ENCODE measurements at regions not wholly inside any gene's neighbourhood (a gene's known extent, or its start where the extent isn't known, plus 50 kb on each side); places are given as distances from the start of the nearest gene placed in this dataset.

- Mint-ChIP-seq H3K4me1 (peaks cover 75 to 93% (median 83%) of the 10 kb centered on the region in 3 donors), H3K36me3 (peaks cover 15 to 16% of the 10 kb centered on the region in 2 donors), H3K27me3 (no peaks in the 10 kb centered on the region), H3K27ac (peak overlapping the region; percentile 47 to 96 (median 92)), H3K4me3 (peak overlapping the region; percentile 64 to 89 (median 74)), H3K9me3 (peaks cover 0 to 3% (median 0%) of the 10 kb centered on the region in 7 donors)
- DNase-seq (no peak), ATAC-seq (ENCODE audit: low read depth in 2 of 2) (no peak)
Observed at GRCh38 chr6:144346719-144347447, 61.7 kb downstream of the UTRN start.

DNA sequence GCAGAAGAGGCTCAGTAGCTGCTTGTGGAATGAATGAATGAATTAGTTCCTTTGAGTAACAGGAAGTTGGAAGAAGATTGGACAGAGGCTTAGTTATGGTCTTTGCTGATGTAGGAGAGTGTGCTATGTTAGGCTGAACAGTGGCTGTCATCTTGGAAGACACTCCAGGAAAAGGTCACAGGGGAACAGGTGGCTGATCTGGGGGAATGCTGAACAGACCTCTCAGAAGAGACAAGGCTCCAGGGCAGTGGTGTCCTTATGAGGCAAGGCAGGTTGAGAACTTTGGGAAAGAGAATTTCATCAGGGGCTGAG, 62.3 kb downstream of the UTRN start:
- Mint-ChIP-seq H3K36me3 (peaks cover 15 to 16% of the 10 kb centered on the region in 2 donors), H3K27me3 (no peaks in the 10 kb centered on the region), H3K27ac (peak overlapping the region; percentile 47 to 95 (median 92)), H3K9me3 (peaks cover 0 to 3% (median 0%) of the 10 kb centered on the region in 7 donors), H3K4me3 (peak overlapping the region; percentile 65 to 89 (median 76)), H3K4me1 (peaks cover 75 to 93% (median 83%) of the 10 kb centered on the region in 3 donors)
- ATAC-seq (ENCODE audit: low read depth in 2 of 2), result no peak
- DNase-seq, result no peak

DNA sequence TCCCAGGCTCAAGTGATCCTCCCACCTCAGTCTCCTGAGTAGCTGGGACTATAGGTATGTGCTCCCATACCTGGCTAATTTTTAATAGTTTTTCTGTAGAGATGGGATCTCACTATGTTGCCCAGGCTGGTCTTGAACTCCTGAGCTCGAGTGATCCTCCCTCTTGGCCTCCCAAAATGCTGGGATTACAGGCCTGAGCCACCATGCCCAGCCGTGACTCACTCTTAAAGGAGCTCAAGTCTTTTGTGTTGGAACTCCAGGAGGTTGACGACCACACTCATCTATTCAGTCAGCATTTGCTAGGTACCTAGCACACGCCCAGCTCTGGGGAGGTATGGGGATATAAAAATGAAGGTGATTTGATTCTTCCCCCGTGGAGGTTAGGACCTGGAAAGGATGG, 62.8 kb downstream of the UTRN start:
- no peaks in the 10 kb centered on the region for H3K27me3 Mint-ChIP-seq
- H3K4me3 Mint-ChIP-seq, result peak overlapping the region in 7 of 8 donors; percentile 42 to 86 (median 71)

GRCh38 chr6:144349690-144350527, 64.8 kb downstream of the UTRN start:
- Mint-ChIP-seq H3K27ac (peak overlapping the region; percentile 52 to 95 (median 88)), H3K4me1 (peaks cover 72 to 95% (median 90%) of the 10 kb centered on the region in 3 donors), H3K36me3 (peaks cover 15 to 16% of the 10 kb centered on the region in 2 donors), H3K27me3 (no peaks in the 10 kb centered on the region), H3K9me3 (peaks cover 0 to 3% (median 0%) of the 10 kb centered on the region in 7 donors), H3K4me3 (peak overlapping the region; percentile 74 to 90 (median 84))
- DNase-seq, result peak; percentile 46
- ATAC-seq (ENCODE audit: low read depth in 2 of 2), result peak; percentile 69 to 70

More for the DNA sequence above, 62.8 kb downstream of the UTRN start:
- DNase-seq (no peak), ATAC-seq (ENCODE audit: low read depth in 2 of 2) (no peak)
- H3K9me3 Mint-ChIP-seq, result peaks cover 0 to 3% (median 0%) of the 10 kb centered on the region in 7 donors
- H3K27ac Mint-ChIP-seq, result peak overlapping the region in 5 of 6 donors; percentile 39 to 95 (median 89)
- H3K36me3 Mint-ChIP-seq, result peaks cover 15 to 16% of the 10 kb centered on the region in 2 donors
- peaks cover 75 to 93% (median 83%) of the 10 kb centered on the region in 3 donors for H3K4me1 Mint-ChIP-seq

GRCh38 chr6:144350528-144350880, 65.4 kb downstream of the UTRN start:
- H3K4me1 Mint-ChIP-seq, result peaks cover 68 to 93% (median 87%) of the 10 kb centered on the region in 3 donors
- peak; percentile 29 to 33 for ATAC-seq (ENCODE audit: low read depth in 2 of 2)
- peaks cover 15 to 16% of the 10 kb centered on the region in 2 donors for H3K36me3 Mint-ChIP-seq
- DNase-seq, result no peak
- H3K4me3 Mint-ChIP-seq, result peak overlapping the region; percentile 74 to 90 (median 84)
- H3K9me3 Mint-ChIP-seq, result peaks cover 0 to 3% (median 0%) of the 10 kb centered on the region in 7 donors
- H3K27ac Mint-ChIP-seq, result peak overlapping the region; percentile 76 to 95 (median 90)
- H3K27me3 Mint-ChIP-seq, result no peaks in the 10 kb centered on the region

GRCh38 chr6:144351379-144352127, 66.4 kb downstream of the UTRN start:
- Mint-ChIP-seq H3K27me3 (no peaks in the 10 kb centered on the region), H3K9me3 (peaks cover 0 to 3% (median 0%) of the 10 kb centered on the region in 7 donors)

DNA sequence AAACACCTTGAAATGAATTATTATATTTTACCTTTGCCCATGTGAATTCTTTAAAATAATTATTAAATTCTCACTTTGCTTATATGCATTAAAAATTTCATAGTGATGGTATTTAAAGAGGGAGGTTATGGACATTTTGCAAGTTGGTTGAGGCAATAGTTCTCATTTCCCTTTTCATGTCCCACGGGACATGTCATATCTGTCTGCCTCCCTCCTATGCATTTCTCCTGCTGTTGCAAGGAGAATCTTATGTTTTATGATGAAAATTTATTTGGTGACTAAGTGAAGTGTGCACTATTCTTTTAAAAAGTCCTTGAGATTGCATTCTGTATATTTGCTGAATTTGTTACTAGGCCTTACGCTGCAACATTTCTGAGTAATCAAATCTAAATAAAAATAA, 67.2 kb downstream of the UTRN start:
- peaks cover 0 to 3% (median 0%) of the 10 kb centered on the region in 7 donors for H3K9me3 Mint-ChIP-seq
- peak overlapping the region in 5 of 6 donors; percentile 47 to 92 (median 85) for H3K27ac Mint-ChIP-seq
- peaks cover 61 to 87% (median 85%) of the 10 kb centered on the region in 3 donors for H3K4me1 Mint-ChIP-seq
- no peaks in the 10 kb centered on the region for H3K27me3 Mint-ChIP-seq
- peak; percentile 71 to 79 for ATAC-seq (ENCODE audit: low read depth in 2 of 2)
- peak overlapping the region; percentile 35 to 86 (median 74) for H3K4me3 Mint-ChIP-seq
- peaks cover 6 to 16% of the 10 kb centered on the region in 2 donors for H3K36me3 Mint-ChIP-seq
- peak; percentile 53 for DNase-seq

More at GRCh38 chr6:144351379-144352127, 66.4 kb downstream of the UTRN start:
- no peak for DNase-seq
- peak overlapping the region; percentile 7 to 95 (median 82) for H3K27ac Mint-ChIP-seq
- H3K4me1 Mint-ChIP-seq, result peaks cover 65 to 89% (median 87%) of the 10 kb centered on the region in 3 donors
- no peak for ATAC-seq (ENCODE audit: low read depth in 2 of 2)
- peaks cover 13 to 15% of the 10 kb centered on the region in 2 donors for H3K36me3 Mint-ChIP-seq
- H3K4me3 Mint-ChIP-seq, result peak overlapping the region; percentile 56 to 86 (median 80)

GRCh38 chr6:144353871-144354314, 68.8 kb downstream of the UTRN start:
- DNase-seq, result no peak
- Mint-ChIP-seq H3K4me3 (peak overlapping the region in 5 of 8 donors; percentile 19 to 72 (median 42)), H3K27ac (peak overlapping the region in 4 of 6 donors; percentile 11 to 86 (median 51)), H3K36me3 (peaks cover 0 to 12% of the 10 kb centered on the region in 2 donors), H3K27me3 (no peaks in the 10 kb centered on the region), H3K9me3 (no peaks in the 10 kb centered on the region), H3K4me1 (peaks cover 48 to 80% (median 75%) of the 10 kb centered on the region in 3 donors)
- no peak for ATAC-seq (ENCODE audit: low read depth in 2 of 2)

- Mint-ChIP-seq H3K27me3 (no peaks in the 10 kb centered on the region), H3K36me3 (peaks cover 0 to 15% of the 10 kb centered on the region in 2 donors), H3K4me1 (peaks cover 46 to 73% (median 73%) of the 10 kb centered on the region in 3 donors), H3K4me3 (no peak overlapping the region), H3K27ac (peak overlapping the region in 1 of 6 donors; percentile 56), H3K9me3 (no peaks in the 10 kb centered on the region)
- ATAC-seq (ENCODE audit: low read depth in 2 of 2) (no peak), DNase-seq (no peak)
Observed at GRCh38 chr6:144359783-144360182, 74.6 kb downstream of the UTRN start.

DNA sequence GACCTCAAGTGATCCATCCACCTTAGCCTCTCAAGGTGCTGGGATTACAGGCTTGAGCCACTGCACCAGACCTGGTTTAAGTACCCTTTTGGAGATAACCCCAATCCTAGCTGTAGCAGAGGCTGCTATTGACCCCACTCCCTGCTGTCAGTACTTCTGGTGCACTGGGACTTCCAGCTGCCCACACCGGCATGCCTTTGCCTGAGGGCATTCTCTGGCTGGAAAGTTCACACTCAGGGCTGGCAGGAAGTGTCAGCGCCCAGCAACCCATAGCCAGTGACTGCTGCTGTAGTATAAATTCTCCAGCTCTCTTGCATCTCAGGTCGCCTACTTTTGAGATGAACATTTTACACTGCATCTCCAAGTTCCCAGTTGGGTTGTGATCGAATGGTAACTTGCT, 75.3 kb downstream of the UTRN start:
- DNase-seq (no peak), ATAC-seq (ENCODE audit: low read depth in 2 of 2) (no peak)
- Mint-ChIP-seq H3K27ac (peak overlapping the region in 3 of 6 donors; percentile 56 to 89 (median 76)), H3K36me3 (peaks cover 0 to 20% of the 10 kb centered on the region in 2 donors), H3K4me1 (peaks cover 50 to 75% (median 73%) of the 10 kb centered on the region in 3 donors), H3K9me3 (no peaks in the 10 kb centered on the region), H3K4me3 (no peak overlapping the region), H3K27me3 (no peaks in the 10 kb centered on the region)

DNA sequence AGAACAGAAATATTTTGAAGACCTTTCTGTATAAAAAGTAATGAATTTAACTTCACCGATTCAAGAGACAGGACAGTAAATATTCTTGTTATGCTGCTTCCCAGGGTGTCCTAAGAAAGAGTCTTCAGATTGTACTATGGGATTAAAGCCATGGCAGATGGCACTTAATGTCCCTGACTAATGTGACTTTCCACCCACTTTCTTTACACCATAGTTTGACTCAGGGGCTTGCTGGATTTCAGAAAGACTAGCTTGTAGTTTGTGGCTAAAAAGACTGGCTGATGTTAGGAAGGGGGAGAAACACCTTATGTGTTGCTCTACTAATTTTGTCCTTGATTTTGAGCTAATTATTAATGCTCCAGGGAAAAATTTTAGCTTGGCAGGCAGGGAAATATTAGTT, 75.9 kb downstream of the UTRN start:
- Mint-ChIP-seq H3K36me3 (peaks cover 0 to 20% of the 10 kb centered on the region in 2 donors), H3K4me3 (no peak overlapping the region), H3K4me1 (peaks cover 53 to 80% (median 79%) of the 10 kb centered on the region in 3 donors), H3K27me3 (no peaks in the 10 kb centered on the region), H3K27ac (peak overlapping the region in 3 of 6 donors; percentile 56 to 89 (median 60)), H3K9me3 (no peaks in the 10 kb centered on the region)
- ATAC-seq (ENCODE audit: low read depth in 2 of 2), result no peak
- DNase-seq, result no peak

- ATAC-seq (ENCODE audit: low read depth in 2 of 2) (no peak), DNase-seq (no peak)
- Mint-ChIP-seq H3K27ac (peak overlapping the region in 3 of 6 donors; percentile 23 to 56 (median 37)), H3K27me3 (no peaks in the 10 kb centered on the region), H3K9me3 (no peaks in the 10 kb centered on the region), H3K4me3 (no peak overlapping the region), H3K4me1 (peaks cover 54 to 80% (median 76%) of the 10 kb centered on the region in 3 donors), H3K36me3 (peaks cover 0 to 24% of the 10 kb centered on the region in 2 donors)
Observed at GRCh38 chr6:144362042-144363018, 77.2 kb downstream of the UTRN start.
